ENCODE measurements at regions not wholly inside any gene's neighbourhood (a gene's known extent, or its start where the extent isn't known, plus 50 kb on each side); places are given as distances from the start of the nearest gene placed in this dataset.

- Histone ChIP-seq H3K9me3 (ENCODE audit: low read depth) (no peaks in the 10 kb centered on the region), H3K27ac (no peak overlapping the region), H3K27me3 (no peaks in the 10 kb centered on the region), H3K4me3 (no peak overlapping the region), H3K36me3 (no peaks in the 10 kb centered on the region), H3K4me1 (ENCODE audit: low read depth) (peaks cover 13% of the 10 kb centered on the region)
- no peak for DNase-seq (ENCODE audit: low read depth in 1 of 2, low spot score in 1 of 2)
- no peak for TF ChIP-seq CTCF (IDR thresholded peaks at IDR 0.05; ENCODE audit: low read depth, low read length)
These were observed 239.8 kb downstream of the EN1 start for GRCh38 chr2:118607641-118608040.

- no peaks in the 10 kb centered on the region for H3K9me3 ChIP-seq (ENCODE audit: low read depth)
- peaks cover 13% of the 10 kb centered on the region for H3K4me1 ChIP-seq (ENCODE audit: low read depth)
- H3K27me3 ChIP-seq = no peaks in the 10 kb centered on the region
- peak overlapping the region; percentile 8 for H3K27ac ChIP-seq
- no peaks in the 10 kb centered on the region for H3K36me3 ChIP-seq
- peak in 1 of 2 donors; percentile 36 for DNase-seq (ENCODE audit: low read depth in 1 of 2, low spot score in 1 of 2)
- TF ChIP-seq CTCF (IDR thresholded peaks at IDR 0.05; ENCODE audit: low read depth, low read length) = no peak
- no peak overlapping the region for H3K4me3 ChIP-seq
These were observed 242.6 kb downstream of the EN1 start for GRCh38 chr2:118604811-118605210.

- peaks cover 13% of the 10 kb centered on the region for H3K4me1 ChIP-seq (ENCODE audit: low read depth)
- peak overlapping the region; percentile 8 for H3K27ac ChIP-seq
- no peaks in the 10 kb centered on the region for H3K9me3 ChIP-seq (ENCODE audit: low read depth)
- no peak overlapping the region for H3K4me3 ChIP-seq
- H3K27me3 ChIP-seq = no peaks in the 10 kb centered on the region
- TF ChIP-seq CTCF (IDR thresholded peaks at IDR 0.05; ENCODE audit: low read depth, low read length) = no peak
- DNase-seq (ENCODE audit: low read depth in 1 of 2, low spot score in 1 of 2) = peak in 1 of 2 donors; percentile 31
- no peaks in the 10 kb centered on the region for H3K36me3 ChIP-seq
These were observed 243.1 kb downstream of the EN1 start for GRCh38 chr2:118604371-118604770.

- Histone ChIP-seq H3K27me3 (no peaks in the 10 kb centered on the region), H3K36me3 (no peaks in the 10 kb centered on the region), H3K9me3 (ENCODE audit: low read depth) (no peaks in the 10 kb centered on the region), H3K27ac (no peak overlapping the region), H3K4me1 (ENCODE audit: low read depth) (peaks cover 2% of the 10 kb centered on the region), H3K4me3 (no peak overlapping the region)
- no peak for TF ChIP-seq CTCF (IDR thresholded peaks at IDR 0.05; ENCODE audit: low read depth, low read length)
- DNase-seq (ENCODE audit: low read depth in 1 of 2, low spot score in 1 of 2) = no peak
These were observed 248.3 kb downstream of the EN1 start for GRCh38 chr2:118599141-118599540.

GRCh38 chr2:118596620-118597019, 250.8 kb downstream of the EN1 start:
- no peaks in the 10 kb centered on the region for H3K27me3 ChIP-seq
- H3K9me3 ChIP-seq (ENCODE audit: low read depth) = no peaks in the 10 kb centered on the region
- TF ChIP-seq CTCF (IDR thresholded peaks at IDR 0.05; ENCODE audit: low read depth, low read length) = no peak
- no peaks in the 10 kb centered on the region for H3K4me1 ChIP-seq (ENCODE audit: low read depth)
- H3K36me3 ChIP-seq = no peaks in the 10 kb centered on the region
- DNase-seq (ENCODE audit: low read depth in 1 of 2, low spot score in 1 of 2) = no peak
- no peak overlapping the region for H3K27ac ChIP-seq
- H3K4me3 ChIP-seq = no peak overlapping the region

GRCh38 chr2:118593257-118593656, 254.2 kb downstream of the EN1 start:
- H3K9me3 ChIP-seq (ENCODE audit: low read depth) = no peaks in the 10 kb centered on the region
- H3K4me3 ChIP-seq = no peak overlapping the region
- H3K36me3 ChIP-seq = no peaks in the 10 kb centered on the region
- no peaks in the 10 kb centered on the region for H3K4me1 ChIP-seq (ENCODE audit: low read depth)
- TF ChIP-seq CTCF (IDR thresholded peaks at IDR 0.05; ENCODE audit: low read depth, low read length) = no peak
- peak in 1 of 2 donors; percentile 58 for DNase-seq (ENCODE audit: low read depth in 1 of 2, low spot score in 1 of 2)
- H3K27me3 ChIP-seq = no peaks in the 10 kb centered on the region
- no peak overlapping the region for H3K27ac ChIP-seq
